ENCODE measurements at regions not wholly inside any gene's neighbourhood (a gene's known extent, or its start where the extent isn't known, plus 50 kb on each side); places are given as distances from the start of the nearest gene placed in this dataset.

- FAIRE-seq: no peak
- no peak overlapping the region for H3K4me3 ChIP-seq
- no peak overlapping the region for H3K9ac ChIP-seq (ENCODE audit: insufficient read depth in 1 of 2, low read depth in 2 of 2, low read length in 2 of 2)
- H3K9me1 ChIP-seq (ENCODE audit: control insufficient read depth, insufficient read depth, low read length): no peaks in the 10 kb centered on the region
- 4% methylated on average over 9 of the region's 12 CpGs for WGBS (ENCODE audit: insufficient coverage, low coverage, missing lambda C conversion rate)
- CTCF ChIA-PET (ENCODE audit: low intra/inter-chr PET ratio): no interaction called here
- H3K36me3 ChIP-seq (ENCODE audit: control insufficient read depth, insufficient read depth, low read length): no peaks in the 10 kb centered on the region
- H3K27me3 ChIP-seq (ENCODE audit: control insufficient read depth in 2 of 2, insufficient read depth in 2 of 2, low read length in 2 of 2): peaks cover 12 to 66% of the 10 kb centered on the region in 2 experiments; a peak in 3 of 5 replicates
- no peaks in the 10 kb centered on the region; a peak in 1 of 5 replicates for H3K4me1 ChIP-seq (replicated peaks in 1 of 2; ENCODE audit: control insufficient read depth in 2 of 2, insufficient read depth in 2 of 2, low read length in 2 of 2)
- no peak for ATAC-seq
- no peaks in the 10 kb centered on the region for H3K9me3 ChIP-seq (replicated peaks; ENCODE audit: control insufficient read depth, insufficient read depth, low read depth, low read length)
- H3K27ac ChIP-seq (ENCODE audit: extremely low read depth, low read depth, low read length): no peak overlapping the region
- no peak overlapping the region for H2AFZ ChIP-seq (ENCODE audit: low read depth, low read length)
- BruUV-seq (replicated peaks): no TSS peak
- H3K4me2 ChIP-seq (ENCODE audit: insufficient read depth, low read length): no peak overlapping the region
- POLR2A ChIA-PET: interaction anchor here (0.6 kb wide), 1 partner anchor 368 kb away, joined by 3 read pairs; no protein-coding TSS in a partner anchor
- intact Hi-C loops (cut with micrococcal nuclease): no loop called here
- no peak for DNase-seq (ENCODE audit: extremely low read depth in 1 of 4, low spot score in 3 of 4)
- H4K20me1 ChIP-seq (replicated peaks; ENCODE audit: control insufficient read depth, insufficient read depth, low read length): no peaks in the 10 kb centered on the region
- H3K79me2 ChIP-seq (ENCODE audit: control insufficient read depth, insufficient read depth, low read length): no peaks in the 10 kb centered on the region
- in situ Hi-C loops (cut with MboI): no loop called here
- TF ChIP-seq ZNF384 (IDR thresholded peaks at IDR 0.05; ENCODE audit: low read depth, low read length) (no peak), STAT5A (IDR thresholded peaks at IDR 0.05; ENCODE audit: borderline replicate concordance, low read length) (no peak), NR2C1 (IDR thresholded peaks at IDR 0.05) (0 out of 2 replicates have a peak, but pooled peaks have one; percentile 25), NR2C1 (tag; IDR thresholded peaks at IDR 0.05) (peak; percentile 62), ZNF140 (CRISPR knock-in tag; IDR thresholded peaks at IDR 0.05) (no peak), TFAM (CRISPR knock-in tag; conservative IDR thresholded peaks at IDR 0.05) (no peak), TBL1XR1 (IDR thresholded peaks at IDR 0.05; ENCODE audit: low read length in 2 of 2) (no peak), PTBP1 (IDR thresholded peaks at IDR 0.05; ENCODE audit: low read depth, low read length) (no peak), KLF13 (tag; IDR thresholded peaks at IDR 0.05; ENCODE audit: borderline replicate concordance, low read depth) (no peak), NFIC (IDR thresholded peaks at IDR 0.05) (no peak), TCF3 (CRISPR knock-in tag; IDR thresholded peaks at IDR 0.05) (no peak), THRAP3 (IDR thresholded peaks at IDR 0.05; ENCODE audit: borderline replicate concordance) (no peak), GABPB1 (CRISPR knock-in tag; IDR thresholded peaks at IDR 0.05) (no peak), RFX5 (IDR thresholded peaks at IDR 0.05; ENCODE audit: low read depth, low read length) (no peak), ZNF224 (CRISPR knock-in tag; IDR thresholded peaks at IDR 0.05) (no peak)
- TF ChIP-seq, protein P1, sequence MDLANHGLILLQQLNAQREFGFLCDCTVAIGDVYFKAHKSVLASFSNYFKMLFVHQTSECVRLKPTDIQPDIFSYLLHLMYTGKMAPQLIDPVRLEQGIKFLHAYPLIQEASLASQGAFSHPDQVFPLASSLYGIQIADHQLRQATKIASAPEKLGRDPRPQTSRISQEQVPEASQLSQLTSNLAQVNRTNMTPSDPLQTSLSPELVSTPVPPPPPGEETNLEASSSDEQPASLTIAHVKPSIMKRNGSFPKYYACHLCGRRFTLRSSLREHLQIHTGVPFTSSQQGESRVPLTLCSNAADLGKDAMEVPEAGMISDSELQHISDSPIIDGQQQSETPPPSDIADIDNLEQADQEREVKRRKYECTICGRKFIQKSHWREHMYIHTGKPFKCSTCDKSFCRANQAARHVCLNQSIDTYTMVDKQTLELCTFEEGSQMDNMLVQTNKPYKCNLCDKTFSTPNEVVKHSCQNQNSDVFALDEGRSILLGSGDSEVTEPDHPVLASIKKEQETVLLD (IDR thresholded peaks at IDR 0.05): no peak
- TF ChIP-seq, protein P2, sequence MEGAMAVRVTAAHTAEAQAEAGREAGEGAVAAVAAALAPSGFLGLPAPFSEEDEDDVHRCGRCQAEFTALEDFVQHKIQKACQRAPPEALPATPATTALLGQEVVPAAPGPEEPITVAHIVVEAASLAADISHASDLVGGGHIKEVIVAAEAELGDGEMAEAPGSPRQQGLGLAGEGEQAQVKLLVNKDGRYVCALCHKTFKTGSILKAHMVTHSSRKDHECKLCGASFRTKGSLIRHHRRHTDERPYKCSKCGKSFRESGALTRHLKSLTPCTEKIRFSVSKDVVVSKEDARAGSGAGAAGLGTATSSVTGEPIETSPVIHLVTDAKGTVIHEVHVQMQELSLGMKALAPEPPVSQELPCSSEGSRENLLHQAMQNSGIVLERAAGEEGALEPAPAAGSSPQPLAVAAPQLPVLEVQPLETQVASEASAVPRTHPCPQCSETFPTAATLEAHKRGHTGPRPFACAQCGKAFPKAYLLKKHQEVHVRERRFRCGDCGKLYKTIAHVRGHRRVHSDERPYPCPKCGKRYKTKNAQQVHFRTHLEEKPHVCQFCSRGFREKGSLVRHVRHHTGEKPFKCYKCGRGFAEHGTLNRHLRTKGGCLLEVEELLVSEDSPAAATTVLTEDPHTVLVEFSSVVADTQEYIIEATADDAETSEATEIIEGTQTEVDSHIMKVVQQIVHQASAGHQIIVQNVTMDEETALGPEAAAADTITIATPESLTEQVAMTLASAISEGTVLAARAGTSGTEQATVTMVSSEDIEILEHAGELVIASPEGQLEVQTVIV (CRISPR knock-in tag; IDR thresholded peaks at IDR 0.05; ENCODE audit: borderline replicate concordance): no peak
- TF ChIP-seq, protein P3, sequence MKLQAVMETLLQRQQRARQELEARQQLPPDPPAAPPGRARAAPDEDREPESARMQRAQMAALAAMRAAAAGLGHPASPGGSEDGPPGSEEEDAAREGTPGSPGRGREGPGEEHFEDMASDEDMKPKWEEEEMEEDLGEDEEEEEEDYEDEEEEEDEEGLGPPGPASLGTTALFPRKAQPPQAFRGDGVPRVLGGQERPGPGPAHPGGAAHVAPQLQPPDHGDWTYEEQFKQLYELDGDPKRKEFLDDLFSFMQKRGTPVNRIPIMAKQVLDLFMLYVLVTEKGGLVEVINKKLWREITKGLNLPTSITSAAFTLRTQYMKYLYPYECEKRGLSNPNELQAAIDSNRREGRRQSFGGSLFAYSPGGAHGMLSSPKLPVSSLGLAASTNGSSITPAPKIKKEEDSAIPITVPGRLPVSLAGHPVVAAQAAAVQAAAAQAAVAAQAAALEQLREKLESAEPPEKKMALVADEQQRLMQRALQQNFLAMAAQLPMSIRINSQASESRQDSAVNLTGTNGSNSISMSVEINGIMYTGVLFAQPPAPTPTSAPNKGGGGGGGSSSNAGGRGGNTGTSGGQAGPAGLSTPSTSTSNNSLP (IDR thresholded peaks at IDR 0.05; ENCODE audit: borderline replicate concordance, low read depth, low read length): no peak
Observed at GRCh38 chr15:70245932-70246622, 148.4 kb upstream of the TLE3 start.
